Left lung (tissue), 4 donors: ENCODE measurements at regions not wholly inside any gene's neighbourhood (a gene's known extent, or its start where the extent isn't known, plus 50 kb on each side); places are given as distances from the start of the nearest gene placed in this dataset.

ENCODE experiments used
- ATAC-seq: fragments of 200-7000 bp; cut with Tn5 transposase; one replicate; pipeline ENCODE4 v1.9.1; 2020; ENCODE audit warnings: moderate library complexity
- DNase-seq, 4 donors: peaks; one replicate each; pipeline ENCODE4 v3.0.0-alpha.2; 2013 to 2020
- H3K27ac ChIP-seq, 2 donors: fragments of 200-600 bp; sonication (generic) in 1 of 2; one replicate each; pipeline versions ENCODE4 v1.5.0 to v1.8.0; 2020 to 2021
- H3K27me3 ChIP-seq, 2 donors: fragments of 200-600 bp; sonication (generic) in 1 of 2; one replicate each; pipeline versions ENCODE4 v1.5.0 to v1.8.0; 2020 to 2021
- H3K36me3 ChIP-seq, 2 donors: fragments of 200-600 bp; sonication (generic) in 1 of 2; one replicate each; pipeline versions ENCODE4 v1.5.0 to v1.8.0; 2020 to 2021
- H3K4me1 ChIP-seq, 2 donors: fragments of 200-600 bp; one replicate each; pipeline ENCODE4 v1.8.0; 2021
- H3K4me3 ChIP-seq, 2 donors: fragments of 200-600 bp; sonication (generic) in 1 of 2; one replicate each; pipeline versions ENCODE4 v1.5.0 to v1.8.0; 2020 to 2021; ENCODE audit warnings: mild to moderate bottlenecking in 1 of 2
- H3K9me3 ChIP-seq, 2 donors: fragments of 200-600 bp; sonication (generic) in 1 of 2; one replicate each; pipeline versions ENCODE4 v1.5.0 to v1.8.0; 2020 to 2021
- intact Hi-C, 2 donors: fragments of 100-400 bp; cut with DNase I; formaldehyde crosslinking; loops; one replicate each; pipeline versions ENCODE4 v1.11.2 to v1.14.2; 2022
- TF ChIP-seq, protein P1 (sequence below), 2 donors: fragments of 200-600 bp; sonication (generic) in 1 of 2; IDR thresholded peaks; one replicate each; pipeline versions ENCODE4 v1.5.0 to v1.8.0; 2021; ENCODE audit warnings: antibody characterized with exemption in 2 of 2
- donor health status: DM: no; HTN: yes; CAD: no.
- donor health status: DM: no; HTN: no; CAD: no.

DNA sequence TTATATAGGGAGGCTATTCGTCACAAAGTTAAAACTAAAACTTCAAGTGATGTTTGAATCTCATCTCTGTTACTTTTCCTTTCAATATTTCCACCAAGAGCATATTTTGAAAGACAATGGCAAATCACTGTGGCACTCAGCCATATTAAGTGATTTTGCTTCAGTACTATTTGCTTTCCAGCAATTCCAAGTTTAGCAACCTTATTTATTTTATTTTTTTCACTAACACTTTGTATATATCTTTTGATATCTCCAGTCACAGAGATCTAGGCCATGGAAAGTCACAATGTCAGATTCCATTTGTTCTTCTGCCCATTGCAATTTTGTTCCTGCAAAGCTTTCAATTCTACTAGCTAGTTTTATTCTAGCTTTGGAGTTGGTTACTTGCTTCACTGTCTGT is 1514.5 kb upstream of the ADGRL3 start:
- no peak overlapping the region for H3K27ac ChIP-seq
- no peak for DNase-seq
- intact Hi-C loops, result no loop called here
- TF ChIP-seq, protein P1, sequence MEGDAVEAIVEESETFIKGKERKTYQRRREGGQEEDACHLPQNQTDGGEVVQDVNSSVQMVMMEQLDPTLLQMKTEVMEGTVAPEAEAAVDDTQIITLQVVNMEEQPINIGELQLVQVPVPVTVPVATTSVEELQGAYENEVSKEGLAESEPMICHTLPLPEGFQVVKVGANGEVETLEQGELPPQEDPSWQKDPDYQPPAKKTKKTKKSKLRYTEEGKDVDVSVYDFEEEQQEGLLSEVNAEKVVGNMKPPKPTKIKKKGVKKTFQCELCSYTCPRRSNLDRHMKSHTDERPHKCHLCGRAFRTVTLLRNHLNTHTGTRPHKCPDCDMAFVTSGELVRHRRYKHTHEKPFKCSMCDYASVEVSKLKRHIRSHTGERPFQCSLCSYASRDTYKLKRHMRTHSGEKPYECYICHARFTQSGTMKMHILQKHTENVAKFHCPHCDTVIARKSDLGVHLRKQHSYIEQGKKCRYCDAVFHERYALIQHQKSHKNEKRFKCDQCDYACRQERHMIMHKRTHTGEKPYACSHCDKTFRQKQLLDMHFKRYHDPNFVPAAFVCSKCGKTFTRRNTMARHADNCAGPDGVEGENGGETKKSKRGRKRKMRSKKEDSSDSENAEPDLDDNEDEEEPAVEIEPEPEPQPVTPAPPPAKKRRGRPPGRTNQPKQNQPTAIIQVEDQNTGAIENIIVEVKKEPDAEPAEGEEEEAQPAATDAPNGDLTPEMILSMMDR (IDR thresholded peaks at IDR 0.05), result no peak
- ATAC-seq, result no peak
- H3K9me3 ChIP-seq, result no peaks in the 10 kb centered on the region
- H3K4me3 ChIP-seq, result no peak overlapping the region
- no peaks in the 10 kb centered on the region for H3K4me1 ChIP-seq
- no peaks in the 10 kb centered on the region for H3K27me3 ChIP-seq
- no peaks in the 10 kb centered on the region for H3K36me3 ChIP-seq

DNA sequence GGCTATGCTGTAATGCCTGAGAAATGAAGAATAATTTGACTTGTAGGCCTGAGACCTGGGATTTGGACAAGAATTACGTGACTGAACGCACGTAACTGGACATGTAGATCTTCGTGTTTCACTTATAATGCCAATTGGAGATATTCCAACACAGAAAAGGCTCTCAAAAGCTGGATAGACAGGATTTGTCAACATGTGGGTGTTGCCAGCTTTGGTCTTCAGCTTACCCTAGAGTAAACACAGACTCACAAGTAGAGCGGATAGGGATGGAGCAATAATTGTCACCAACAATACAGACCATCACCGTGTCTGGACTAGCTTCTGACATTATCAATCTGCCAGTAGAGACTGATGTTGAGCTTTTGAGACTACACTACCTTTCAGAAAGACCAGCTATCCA is 1511.0 kb upstream of the ADGRL3 start:
- TF ChIP-seq, protein P1 (IDR thresholded peaks at IDR 0.05), result no peak
- Histone ChIP-seq H3K9me3 (no peaks in the 10 kb centered on the region), H3K27me3 (no peaks in the 10 kb centered on the region), H3K27ac (no peak overlapping the region), H3K4me3 (no peak overlapping the region), H3K36me3 (no peaks in the 10 kb centered on the region), H3K4me1 (no peaks in the 10 kb centered on the region)
- no peak for ATAC-seq
- DNase-seq, result no peak
- intact Hi-C loops, result no loop called here

DNA sequence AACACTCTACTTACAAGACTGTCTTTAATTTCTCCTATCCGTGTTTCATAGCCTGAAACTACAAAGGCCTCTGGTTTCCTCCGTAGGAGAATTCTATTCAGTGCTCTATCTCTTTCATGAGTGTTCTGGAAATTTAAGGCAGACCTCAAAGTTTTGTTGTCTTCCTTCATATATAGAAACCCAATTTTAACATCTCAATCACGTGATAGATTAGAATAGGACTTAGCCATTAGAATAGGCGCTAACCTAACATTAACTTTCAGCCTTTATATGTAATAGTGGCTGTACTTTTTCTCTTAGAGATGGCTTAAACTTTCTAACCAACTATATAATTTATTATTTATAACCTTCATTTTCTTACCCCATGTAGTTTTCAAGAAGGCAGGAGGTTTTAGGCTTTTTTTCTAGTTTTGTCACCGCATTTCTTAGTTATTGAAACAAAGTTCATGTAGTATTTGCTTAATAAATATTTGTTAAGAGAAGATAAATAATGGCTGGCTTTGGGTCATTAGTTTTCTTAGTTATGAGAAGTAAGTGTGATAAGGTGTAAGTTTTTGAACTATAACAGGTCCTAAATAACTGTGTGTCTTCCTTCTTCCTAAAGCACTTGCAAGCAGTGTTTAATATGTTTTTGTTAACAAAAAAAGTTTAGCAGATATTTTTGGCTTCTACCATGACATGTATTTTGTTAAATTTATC is 1504.6 kb upstream of the ADGRL3 start:
- TF ChIP-seq, protein P1 (IDR thresholded peaks at IDR 0.05), result no peak
- Histone ChIP-seq H3K4me1 (no peaks in the 10 kb centered on the region), H3K27ac (no peak overlapping the region), H3K9me3 (no peaks in the 10 kb centered on the region), H3K36me3 (no peaks in the 10 kb centered on the region), H3K4me3 (no peak overlapping the region), H3K27me3 (no peaks in the 10 kb centered on the region)
- no peak for DNase-seq
- intact Hi-C loops, result no loop called here
- ATAC-seq, result no peak

DNA sequence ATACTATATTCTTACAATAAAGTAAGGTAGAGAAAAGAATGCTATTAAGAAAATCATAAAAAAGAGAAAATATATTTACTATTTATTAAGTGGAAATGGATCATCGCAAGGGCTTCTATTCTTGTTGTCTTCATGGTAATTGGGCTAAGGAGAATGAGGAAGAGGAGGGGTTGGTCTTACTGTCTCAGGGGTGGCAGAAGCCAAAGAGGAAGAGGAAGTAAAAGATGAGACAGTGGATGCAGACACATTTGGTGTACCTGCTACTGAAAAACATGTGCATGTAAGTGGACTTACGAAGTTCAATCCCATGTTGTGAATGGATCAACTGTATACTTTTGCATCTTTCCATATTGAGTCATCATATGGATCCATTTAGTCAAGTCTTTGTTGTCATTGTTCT is 1502.1 kb upstream of the ADGRL3 start:
- Histone ChIP-seq H3K36me3 (no peaks in the 10 kb centered on the region), H3K9me3 (no peaks in the 10 kb centered on the region), H3K4me3 (no peak overlapping the region), H3K27me3 (no peaks in the 10 kb centered on the region), H3K27ac (no peak overlapping the region), H3K4me1 (no peaks in the 10 kb centered on the region)
- intact Hi-C loops, result no loop called here
- ATAC-seq, result no peak
- no peak for DNase-seq
- TF ChIP-seq, protein P1 (IDR thresholded peaks at IDR 0.05), result no peak

GRCh38 chr4:59700651-59701050 is 1499.5 kb upstream of the ADGRL3 start:
- H3K36me3 ChIP-seq, result no peaks in the 10 kb centered on the region
- ATAC-seq, result no peak
- no peak overlapping the region for H3K4me3 ChIP-seq
- no peak overlapping the region for H3K27ac ChIP-seq
- DNase-seq, result no peak
- TF ChIP-seq, protein P1 (IDR thresholded peaks at IDR 0.05), result no peak
- intact Hi-C loops, result no loop called here
- no peaks in the 10 kb centered on the region for H3K9me3 ChIP-seq
- H3K4me1 ChIP-seq, result no peaks in the 10 kb centered on the region
- H3K27me3 ChIP-seq, result no peaks in the 10 kb centered on the region
